ENCODE measurements at regions not wholly inside any gene's neighbourhood (a gene's known extent, or its start where the extent isn't known, plus 50 kb on each side); places are given as distances from the start of the nearest gene placed in this dataset.
A peak's percentile ranks its signal among the peaks of the same experiment; 100 is the strongest.

DNA sequence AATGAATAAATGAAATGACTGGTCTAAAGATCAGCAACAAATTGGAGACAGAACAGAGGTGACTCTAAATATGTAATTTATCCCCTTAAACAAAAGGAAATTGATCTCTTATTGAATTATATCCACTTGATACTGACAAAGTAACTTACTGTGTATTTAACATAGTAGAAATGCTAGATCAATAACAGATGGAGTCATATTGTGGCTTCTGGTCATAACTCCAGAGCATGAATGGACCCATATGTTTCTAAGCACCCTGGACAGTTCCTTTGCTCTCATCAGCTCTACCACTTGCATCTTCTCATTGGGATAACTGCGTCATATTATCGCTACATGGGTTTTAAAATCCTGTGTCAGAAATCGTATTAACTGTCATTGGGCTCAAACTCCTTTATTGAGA lies 222.3 kb downstream of the ETS1 start:
- Histone ChIP-seq H3K36me3 (ENCODE audit: control insufficient read depth in 1 of 2, insufficient read depth in 2 of 2, low read depth in 1 of 2, low read length in 2 of 2) (no peaks in the 10 kb centered on the region), H2BK15ac (ENCODE audit: low read depth, poor library complexity, severe bottlenecking) (no peak overlapping the region), H3K9me3 (ENCODE audit: control insufficient read depth, low read length) (no peaks in the 10 kb centered on the region), H3K27ac (ENCODE audit: low read length, poor library complexity, severe bottlenecking) (no peak overlapping the region), H3K4me2 (ENCODE audit: low read length, poor library complexity, severe bottlenecking) (no peak overlapping the region), H2AK5ac (ENCODE audit: low read length, severe bottlenecking) (no peak overlapping the region), H4K91ac (ENCODE audit: low read length) (no peak overlapping the region), H2AFZ (ENCODE audit: low read depth, low read length) (no peak overlapping the region), H3K79me1 (replicated peaks; ENCODE audit: low read length, poor library complexity, severe bottlenecking) (no peaks in the 10 kb centered on the region), H2BK12ac (ENCODE audit: low read length in 2 of 2) (no peak overlapping the region), H3K18ac (ENCODE audit: low read depth in 1 of 2, low read length in 2 of 2) (no peak overlapping the region), H3K9ac (ENCODE audit: low read length) (no peak overlapping the region), H3K14ac (ENCODE audit: low read length in 2 of 2) (no peak overlapping the region), H3K23ac (ENCODE audit: low read length in 2 of 2) (no peak overlapping the region), H3K4ac (ENCODE audit: low read depth in 1 of 2, low read length in 2 of 2) (no peak overlapping the region), H2BK120ac (ENCODE audit: low read depth, low read length) (no peak overlapping the region), H3K4me1 (ENCODE audit: control insufficient read depth, insufficient read depth, low read depth, low read length) (peaks cover 2% of the 10 kb centered on the region), H4K8ac (ENCODE audit: low read length) (no peak overlapping the region), H2BK5ac (ENCODE audit: low read depth, low read length, poor library complexity, severe bottlenecking) (no peak overlapping the region), H3K4me3 (ENCODE audit: insufficient read depth in 1 of 2, low read depth in 1 of 2, low read length in 2 of 2) (no peak overlapping the region), H3K27me3 (ENCODE audit: control insufficient read depth in 1 of 2, insufficient read depth in 1 of 2, low read length in 2 of 2) (peaks cover 0 to 8% of the 10 kb centered on the region in 2 experiments)
- 44% methylated on average over 3 of the region's 3 CpGs for WGBS
- peak; percentile 74 for DNase-seq

DNA sequence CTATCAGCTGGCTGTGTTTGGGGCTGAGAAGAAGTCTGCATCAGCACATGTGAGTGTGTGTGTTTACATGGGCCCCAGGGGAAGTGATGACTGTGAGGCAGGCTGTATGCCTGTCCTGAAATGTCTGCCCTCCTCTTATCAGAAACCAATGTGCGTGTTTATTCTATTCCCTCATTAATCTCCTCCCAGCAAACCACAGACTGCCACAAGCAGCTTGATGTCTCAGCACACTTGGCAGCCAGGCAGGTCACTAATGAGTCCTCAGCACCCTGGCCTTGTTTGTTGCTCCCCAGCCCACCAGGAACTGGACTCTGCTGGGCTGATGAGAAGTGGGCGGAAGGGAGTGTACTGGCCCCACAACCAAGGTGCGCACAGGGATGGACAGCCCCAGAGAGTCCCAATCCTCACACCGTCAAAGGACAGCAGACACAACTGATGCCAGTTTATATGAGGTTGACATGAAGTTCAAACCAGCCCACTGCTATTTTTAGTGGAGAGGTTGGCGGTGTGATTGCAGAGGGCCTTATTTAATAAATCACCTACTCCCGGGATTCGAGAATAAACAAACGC lies 225.8 kb downstream of the ETS1 start:
- H2AFZ ChIP-seq (ENCODE audit: low read depth, low read length) = no peak overlapping the region
- H4K91ac ChIP-seq (ENCODE audit: low read length) = peak overlapping the region; percentile 83
- no peak overlapping the region for H2BK120ac ChIP-seq (ENCODE audit: low read depth, low read length)

DNA sequence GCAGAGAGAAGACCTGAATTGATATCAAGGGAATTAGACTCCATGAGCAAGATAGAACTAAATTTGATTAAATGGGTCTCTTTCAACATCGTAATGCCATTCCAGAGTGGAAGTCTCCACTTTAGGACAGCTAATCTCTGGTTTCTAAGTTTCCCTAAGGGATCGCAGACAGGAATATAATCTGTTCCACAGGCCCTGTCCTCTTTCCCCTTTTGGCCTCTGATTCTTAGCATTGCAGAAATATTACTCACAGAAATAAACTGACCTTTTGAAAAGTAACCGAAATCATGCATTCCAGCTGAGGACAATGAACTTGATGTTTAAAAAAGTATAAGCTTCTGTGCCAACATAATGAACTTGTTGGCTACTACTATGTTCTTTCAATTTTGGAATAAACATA lies 227.8 kb downstream of the ETS1 start:
- 5% methylated on average over 2 of the region's 3 CpGs for WGBS
- no peak overlapping the region for H2BK12ac ChIP-seq (ENCODE audit: low read length in 2 of 2)
- H3K18ac ChIP-seq (ENCODE audit: low read depth in 1 of 2, low read length in 2 of 2) = no peak overlapping the region
- H3K36me3 ChIP-seq (ENCODE audit: control insufficient read depth in 1 of 2, insufficient read depth in 2 of 2, low read depth in 1 of 2, low read length in 2 of 2) = no peaks in the 10 kb centered on the region
- no peak overlapping the region for H2AK5ac ChIP-seq (ENCODE audit: low read length, severe bottlenecking)
- no peak overlapping the region for H2AFZ ChIP-seq (ENCODE audit: low read depth, low read length)
- H3K4me1 ChIP-seq (ENCODE audit: control insufficient read depth, insufficient read depth, low read depth, low read length) = peaks cover 2% of the 10 kb centered on the region
- H3K27me3 ChIP-seq (ENCODE audit: control insufficient read depth in 1 of 2, insufficient read depth in 1 of 2, low read length in 2 of 2) = peaks cover 0 to 19% of the 10 kb centered on the region in 2 experiments
- no peak overlapping the region for H3K27ac ChIP-seq (ENCODE audit: low read length, poor library complexity, severe bottlenecking)
- no peaks in the 10 kb centered on the region for H3K79me1 ChIP-seq (replicated peaks; ENCODE audit: low read length, poor library complexity, severe bottlenecking)
- H4K8ac ChIP-seq (ENCODE audit: low read length) = no peak overlapping the region
- H3K23ac ChIP-seq (ENCODE audit: low read length in 2 of 2) = no peak overlapping the region
- H2BK5ac ChIP-seq (ENCODE audit: low read depth, low read length, poor library complexity, severe bottlenecking) = no peak overlapping the region
- no peak overlapping the region for H2BK120ac ChIP-seq (ENCODE audit: low read depth, low read length)
- H4K91ac ChIP-seq (ENCODE audit: low read length) = no peak overlapping the region
- no peak for DNase-seq
- no peak overlapping the region for H3K9ac ChIP-seq (ENCODE audit: low read length)
- no peak overlapping the region for H3K14ac ChIP-seq (ENCODE audit: low read length in 2 of 2)
- no peak overlapping the region for H3K4ac ChIP-seq (ENCODE audit: low read depth in 1 of 2, low read length in 2 of 2)
- no peak overlapping the region for H2BK15ac ChIP-seq (ENCODE audit: low read depth, poor library complexity, severe bottlenecking)
- no peaks in the 10 kb centered on the region for H3K9me3 ChIP-seq (ENCODE audit: control insufficient read depth, low read length)
- peak overlapping the region in 1 of 2 experiments; percentile 1 for H3K4me3 ChIP-seq (ENCODE audit: insufficient read depth in 1 of 2, low read depth in 1 of 2, low read length in 2 of 2)
- no peak overlapping the region for H3K4me2 ChIP-seq (ENCODE audit: low read length, poor library complexity, severe bottlenecking)

More for the DNA sequence above, 225.8 kb downstream of the ETS1 start:
- no peak overlapping the region for H3K4me2 ChIP-seq (ENCODE audit: low read length, poor library complexity, severe bottlenecking)
- H3K27ac ChIP-seq (ENCODE audit: low read length, poor library complexity, severe bottlenecking) = no peak overlapping the region
- no peak overlapping the region for H2AK5ac ChIP-seq (ENCODE audit: low read length, severe bottlenecking)
- no peak overlapping the region for H3K23ac ChIP-seq (ENCODE audit: low read length in 2 of 2)
- no peak overlapping the region for H3K14ac ChIP-seq (ENCODE audit: low read length in 2 of 2)
- H4K8ac ChIP-seq (ENCODE audit: low read length) = peak overlapping the region; percentile 75
- H3K27me3 ChIP-seq (ENCODE audit: control insufficient read depth in 1 of 2, insufficient read depth in 1 of 2, low read length in 2 of 2) = peaks cover 0 to 13% of the 10 kb centered on the region in 2 experiments
- peaks cover 2% of the 10 kb centered on the region for H3K4me1 ChIP-seq (ENCODE audit: control insufficient read depth, insufficient read depth, low read depth, low read length)
- DNase-seq = peak; percentile 91
- peak overlapping the region; percentile 54 to 82 for H3K18ac ChIP-seq (ENCODE audit: low read depth in 1 of 2, low read length in 2 of 2)
- H2BK5ac ChIP-seq (ENCODE audit: low read depth, low read length, poor library complexity, severe bottlenecking) = no peak overlapping the region
- no peak overlapping the region for H3K9ac ChIP-seq (ENCODE audit: low read length)
- WGBS = 32% methylated on average over 7 of the region's 8 CpGs
- H2BK12ac ChIP-seq (ENCODE audit: low read length in 2 of 2) = no peak overlapping the region
- H2BK15ac ChIP-seq (ENCODE audit: low read depth, poor library complexity, severe bottlenecking) = no peak overlapping the region
- no peaks in the 10 kb centered on the region for H3K79me1 ChIP-seq (replicated peaks; ENCODE audit: low read length, poor library complexity, severe bottlenecking)
- no peak overlapping the region for H3K4ac ChIP-seq (ENCODE audit: low read depth in 1 of 2, low read length in 2 of 2)
- H3K4me3 ChIP-seq (ENCODE audit: insufficient read depth in 1 of 2, low read depth in 1 of 2, low read length in 2 of 2) = no peak overlapping the region
- no peaks in the 10 kb centered on the region for H3K36me3 ChIP-seq (ENCODE audit: control insufficient read depth in 1 of 2, insufficient read depth in 2 of 2, low read depth in 1 of 2, low read length in 2 of 2)
- no peaks in the 10 kb centered on the region for H3K9me3 ChIP-seq (ENCODE audit: control insufficient read depth, low read length)

DNA sequence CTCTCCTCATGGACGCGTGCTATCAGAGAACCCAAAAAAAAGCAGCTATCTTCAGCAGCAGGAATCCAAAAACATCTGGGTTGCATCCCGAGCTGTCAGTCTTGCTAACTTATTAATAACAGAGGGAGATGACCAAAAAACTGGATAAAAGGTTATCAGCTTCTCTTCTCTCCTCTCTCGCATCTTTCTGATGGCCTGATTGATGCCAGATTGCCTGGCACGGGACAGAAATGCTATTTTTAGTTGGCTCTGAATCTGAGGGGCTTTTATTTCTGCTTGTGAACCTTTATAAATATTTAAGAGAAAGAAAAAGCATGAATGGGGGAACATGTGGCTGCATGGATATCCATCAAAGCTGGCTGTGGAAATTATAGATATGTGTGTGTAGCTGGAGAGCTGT lies 230.3 kb downstream of the ETS1 start:
- peaks cover 2% of the 10 kb centered on the region for H3K4me1 ChIP-seq (ENCODE audit: control insufficient read depth, insufficient read depth, low read depth, low read length)
- H2AFZ ChIP-seq (ENCODE audit: low read depth, low read length) = no peak overlapping the region
- no peak overlapping the region for H3K27ac ChIP-seq (ENCODE audit: low read length, poor library complexity, severe bottlenecking)
- H2BK15ac ChIP-seq (ENCODE audit: low read depth, poor library complexity, severe bottlenecking) = no peak overlapping the region
- H3K23ac ChIP-seq (ENCODE audit: low read length in 2 of 2) = no peak overlapping the region
- H2BK12ac ChIP-seq (ENCODE audit: low read length in 2 of 2) = no peak overlapping the region
- H3K4ac ChIP-seq (ENCODE audit: low read depth in 1 of 2, low read length in 2 of 2) = no peak overlapping the region
- no peaks in the 10 kb centered on the region for H3K79me1 ChIP-seq (replicated peaks; ENCODE audit: low read length, poor library complexity, severe bottlenecking)
- no peak overlapping the region for H4K91ac ChIP-seq (ENCODE audit: low read length)
- H3K9me3 ChIP-seq (ENCODE audit: control insufficient read depth, low read length) = no peaks in the 10 kb centered on the region
- H3K14ac ChIP-seq (ENCODE audit: low read length in 2 of 2) = no peak overlapping the region
- no peak overlapping the region for H2AK5ac ChIP-seq (ENCODE audit: low read length, severe bottlenecking)
- H3K4me2 ChIP-seq (ENCODE audit: low read length, poor library complexity, severe bottlenecking) = no peak overlapping the region
- H2BK5ac ChIP-seq (ENCODE audit: low read depth, low read length, poor library complexity, severe bottlenecking) = no peak overlapping the region
- 71% methylated on average over 3 of the region's 5 CpGs for WGBS
- H2BK120ac ChIP-seq (ENCODE audit: low read depth, low read length) = no peak overlapping the region
- DNase-seq = no peak
- peaks cover 0 to 26% of the 10 kb centered on the region in 2 experiments for H3K27me3 ChIP-seq (ENCODE audit: control insufficient read depth in 1 of 2, insufficient read depth in 1 of 2, low read length in 2 of 2)
- H3K18ac ChIP-seq (ENCODE audit: low read depth in 1 of 2, low read length in 2 of 2) = no peak overlapping the region
- H3K9ac ChIP-seq (ENCODE audit: low read length) = no peak overlapping the region
- no peaks in the 10 kb centered on the region for H3K36me3 ChIP-seq (ENCODE audit: control insufficient read depth in 1 of 2, insufficient read depth in 2 of 2, low read depth in 1 of 2, low read length in 2 of 2)
- no peak overlapping the region for H4K8ac ChIP-seq (ENCODE audit: low read length)
- H3K4me3 ChIP-seq (ENCODE audit: insufficient read depth in 1 of 2, low read depth in 1 of 2, low read length in 2 of 2) = no peak overlapping the region

All from mesenchymal stem cell (in vitro differentiated cells and primary cell).